HUES64 (cell line): ENCODE measurements at regions not wholly inside any gene's neighbourhood (a gene's known extent, or its start where the extent isn't known, plus 50 kb on each side); places are given as distances from the start of the nearest gene placed in this dataset.

ENCODE experiments used
- H3K27ac ChIP-seq: 2 replicates; pipeline ENCODE4 v1.7.0; 2013; ENCODE audit warnings: low read depth, low read length, inconsistent platforms
- H3K27me3 ChIP-seq: 2 replicates; pipeline ENCODE4 v1.6.1; 2013; ENCODE audit warnings: mild to moderate bottlenecking, low read length; ENCODE audit not compliant: insufficient read depth
- H3K36me3 ChIP-seq: 2 replicates; pipeline ENCODE4 v1.6.1; 2013; ENCODE audit warnings: mild to moderate bottlenecking, low read length; ENCODE audit not compliant: insufficient read depth
- H3K4me1 ChIP-seq: 2 replicates; pipeline ENCODE4 v1.6.1; 2013; ENCODE audit warnings: mild to moderate bottlenecking, low read length, moderate library complexity; ENCODE audit not compliant: insufficient read depth
- H3K4me3 ChIP-seq: 2 replicates; pipeline ENCODE4 v1.5.1; 2013; ENCODE audit warnings: mild to moderate bottlenecking, low read length, moderate library complexity
- H3K9ac ChIP-seq: 2 replicates; pipeline ENCODE4 v1.6.1; 2013; ENCODE audit warnings: mild to moderate bottlenecking, low read depth, low read length
- H3K9me3 ChIP-seq: 2 replicates; pipeline ENCODE4 v1.6.1; 2013; ENCODE audit warnings: low read depth, low read length; ENCODE audit not compliant: insufficient read depth
- WGBS: fragments of 150-250, 120-280 bp; methylation state at CpG from one replicate; pipeline ENCODE4 v1.1.7; 2013; ENCODE audit warnings: missing lambda C conversion rate; 5-methylcytosine and 5-hydroxymethylcytosine counted together

GRCh38 chr2:144595686-144596072 lies 75.8 kb upstream of the ZEB2 start:
- no peaks in the 10 kb centered on the region for H3K27me3 ChIP-seq
- 72% methylated on average over 4 of the region's 4 CpGs for WGBS
- no peaks in the 10 kb centered on the region for H3K36me3 ChIP-seq
- H3K4me3 ChIP-seq = no peak overlapping the region
- no peak overlapping the region for H3K27ac ChIP-seq
- H3K9me3 ChIP-seq = no peaks in the 10 kb centered on the region
- H3K9ac ChIP-seq = no peak overlapping the region
- peaks cover 45% of the 10 kb centered on the region for H3K4me1 ChIP-seq

- 90% methylated on average over 1 of the region's 2 CpGs for WGBS
- no peak overlapping the region for H3K27ac ChIP-seq
These were observed 75.4 kb upstream of the ZEB2 start for GRCh38 chr2:144595279-144595678.

GRCh38 chr2:144593803-144594202 lies 73.9 kb upstream of the ZEB2 start:
- H3K4me3 ChIP-seq = no peak overlapping the region
- no peaks in the 10 kb centered on the region for H3K27me3 ChIP-seq
- H3K9me3 ChIP-seq = no peaks in the 10 kb centered on the region
- no peak overlapping the region for H3K9ac ChIP-seq
- 92% methylated on average over 2 of the region's 2 CpGs for WGBS
- no peaks in the 10 kb centered on the region for H3K36me3 ChIP-seq
- H3K27ac ChIP-seq = no peak overlapping the region
- peaks cover 45% of the 10 kb centered on the region for H3K4me1 ChIP-seq

More at GRCh38 chr2:144595279-144595678, 75.4 kb upstream of the ZEB2 start:
- Histone ChIP-seq H3K9ac (no peak overlapping the region), H3K4me1 (peaks cover 45% of the 10 kb centered on the region), H3K4me3 (no peak overlapping the region), H3K36me3 (no peaks in the 10 kb centered on the region), H3K27me3 (no peaks in the 10 kb centered on the region), H3K9me3 (no peaks in the 10 kb centered on the region)

GRCh38 chr2:144592500-144593256 lies 72.8 kb upstream of the ZEB2 start:
- H3K36me3 ChIP-seq = no peaks in the 10 kb centered on the region
- H3K9ac ChIP-seq = no peak overlapping the region
- no peak overlapping the region for H3K27ac ChIP-seq
- H3K27me3 ChIP-seq = no peaks in the 10 kb centered on the region
- no peaks in the 10 kb centered on the region for H3K9me3 ChIP-seq
- peaks cover 45% of the 10 kb centered on the region for H3K4me1 ChIP-seq
- H3K4me3 ChIP-seq = no peak overlapping the region
- WGBS = 95% methylated on average over 5 of the region's 8 CpGs

- H3K4me1 ChIP-seq = peaks cover 18% of the 10 kb centered on the region
- 94% methylated on average over 1 of the region's 1 CpG for WGBS
- no peaks in the 10 kb centered on the region for H3K27me3 ChIP-seq
- no peak overlapping the region for H3K27ac ChIP-seq
- no peak overlapping the region for H3K4me3 ChIP-seq
- no peaks in the 10 kb centered on the region for H3K36me3 ChIP-seq
- no peaks in the 10 kb centered on the region for H3K9me3 ChIP-seq
- no peak overlapping the region for H3K9ac ChIP-seq
These were observed 67.4 kb upstream of the ZEB2 start for GRCh38 chr2:144587306-144587705.

- Histone ChIP-seq H3K4me1 (peaks cover 18% of the 10 kb centered on the region), H3K9ac (no peak overlapping the region), H3K27me3 (no peaks in the 10 kb centered on the region), H3K9me3 (no peaks in the 10 kb centered on the region), H3K36me3 (no peaks in the 10 kb centered on the region), H3K4me3 (no peak overlapping the region), H3K27ac (no peak overlapping the region)
- WGBS = 100% methylated on average over 1 of the region's 2 CpGs
These were observed 66.6 kb upstream of the ZEB2 start for GRCh38 chr2:144586476-144586875.

GRCh38 chr2:144583741-144584453 lies 64.0 kb upstream of the ZEB2 start:
- Histone ChIP-seq H3K4me1 (peaks cover 28% of the 10 kb centered on the region), H3K9ac (no peak overlapping the region), H3K36me3 (no peaks in the 10 kb centered on the region), H3K9me3 (no peaks in the 10 kb centered on the region), H3K4me3 (no peak overlapping the region), H3K27me3 (no peaks in the 10 kb centered on the region), H3K27ac (no peak overlapping the region)
- 92% methylated on average over 3 of the region's 4 CpGs for WGBS

- Histone ChIP-seq H3K9me3 (no peaks in the 10 kb centered on the region), H3K27me3 (no peaks in the 10 kb centered on the region), H3K4me1 (peaks cover 28% of the 10 kb centered on the region), H3K36me3 (no peaks in the 10 kb centered on the region), H3K4me3 (no peak overlapping the region), H3K9ac (no peak overlapping the region), H3K27ac (no peak overlapping the region)
- 95% methylated on average over 6 of the region's 6 CpGs for WGBS
These were observed 63.4 kb upstream of the ZEB2 start for GRCh38 chr2:144583381-144583729.

- H3K36me3 ChIP-seq = no peaks in the 10 kb centered on the region
- peaks cover 28% of the 10 kb centered on the region for H3K4me1 ChIP-seq
- H3K27ac ChIP-seq = no peak overlapping the region
- no peaks in the 10 kb centered on the region for H3K27me3 ChIP-seq
- no peaks in the 10 kb centered on the region for H3K9me3 ChIP-seq
- no peak overlapping the region for H3K4me3 ChIP-seq
- no peak overlapping the region for H3K9ac ChIP-seq
- 83% methylated on average over 12 of the region's 12 CpGs for WGBS
These were observed 62.9 kb upstream of the ZEB2 start for GRCh38 chr2:144582651-144583380.

- Histone ChIP-seq H3K4me1 (peaks cover 28% of the 10 kb centered on the region), H3K36me3 (no peaks in the 10 kb centered on the region), H3K27me3 (no peaks in the 10 kb centered on the region), H3K9me3 (no peaks in the 10 kb centered on the region), H3K9ac (no peak overlapping the region), H3K27ac (no peak overlapping the region), H3K4me3 (no peak overlapping the region)
- 67% methylated on average over 4 of the region's 4 CpGs for WGBS
These were observed 60.7 kb upstream of the ZEB2 start for GRCh38 chr2:144580521-144581161.

- H3K27me3 ChIP-seq = no peaks in the 10 kb centered on the region
- H3K4me1 ChIP-seq = peaks cover 28% of the 10 kb centered on the region
- no peaks in the 10 kb centered on the region for H3K36me3 ChIP-seq
- H3K9ac ChIP-seq = no peak overlapping the region
- no peak overlapping the region for H3K4me3 ChIP-seq
- H3K9me3 ChIP-seq = no peaks in the 10 kb centered on the region
- WGBS = 89% methylated on average over 4 of the region's 4 CpGs
- H3K27ac ChIP-seq = no peak overlapping the region
These were observed 59.6 kb upstream of the ZEB2 start for GRCh38 chr2:144579556-144579955.
